ENCODE measurements at regions not wholly inside any gene's neighbourhood (a gene's known extent, or its start where the extent isn't known, plus 50 kb on each side); places are given as distances from the start of the nearest gene placed in this dataset.
A peak's percentile ranks its signal among the peaks of the same experiment; 100 is the strongest.

GRCh38 chr4:38503689-38504395, 160.2 kb upstream of the KLF3 start:
- TF ChIP-seq CTCF (IDR thresholded peaks at IDR 0.05), result no peak
- POLR2A ChIA-PET, result interaction anchor here (0.6 to 1.0 kb wide), 2 partner anchors 12 to 181 kb away, joined by 3 read pairs; no protein-coding TSS in a partner anchor
- ATAC-seq (peak; percentile 30), DNase-seq (no peak)
- Mint-ChIP-seq H3K4me3 (no peak overlapping the region), H3K27me3 (no peaks in the 10 kb centered on the region), H3K4me1 (ENCODE audit: low read depth) (peaks cover 38% of the 10 kb centered on the region), H3K9me3 (no peaks in the 10 kb centered on the region), H3K27ac (no peak overlapping the region), H3K36me3 (ENCODE audit: low read depth) (no peaks in the 10 kb centered on the region)
- intact Hi-C loops (cut with micrococcal nuclease), result no loop called here
- CTCF ChIA-PET, result interaction anchor here (0.9 to 1.0 kb wide), 2 partner anchors 9 to 24 kb away, joined by 3 read pairs; no protein-coding TSS in a partner anchor

- Mint-ChIP-seq H3K4me3 (no peak overlapping the region), H3K27me3 (no peaks in the 10 kb centered on the region), H3K4me1 (ENCODE audit: low read depth) (peaks cover 43% of the 10 kb centered on the region), H3K36me3 (ENCODE audit: low read depth) (no peaks in the 10 kb centered on the region), H3K9me3 (no peaks in the 10 kb centered on the region), H3K27ac (no peak overlapping the region)
- no peak for TF ChIP-seq CTCF (IDR thresholded peaks at IDR 0.05)
- no peak for DNase-seq
- intact Hi-C loops (cut with micrococcal nuclease), result no loop called here
- POLR2A ChIA-PET, result interaction anchor here (0.6 kb wide), 1 partner anchor 182 kb away, joined by 3 read pairs; no protein-coding TSS in a partner anchor
- CTCF ChIA-PET, result interaction anchor here (0.9 to 1.0 kb wide), 2 partner anchors 9 to 23 kb away, joined by 3 read pairs; no protein-coding TSS in a partner anchor
- ATAC-seq, result no peak
These were observed 159.6 kb upstream of the KLF3 start for GRCh38 chr4:38504396-38504715.

- Mint-ChIP-seq H3K9me3 (no peaks in the 10 kb centered on the region), H3K4me3 (peak overlapping the region; percentile 11), H3K27ac (peak overlapping the region; percentile 0), H3K36me3 (ENCODE audit: low read depth) (peaks cover 6% of the 10 kb centered on the region), H3K27me3 (no peaks in the 10 kb centered on the region), H3K4me1 (ENCODE audit: low read depth) (peaks cover 74% of the 10 kb centered on the region)
- ATAC-seq, result peak; percentile 88
- TF ChIP-seq CTCF (IDR thresholded peaks at IDR 0.05), result no peak
- intact Hi-C loops (cut with micrococcal nuclease), result no loop called here
- peak; percentile 51 for DNase-seq
- POLR2A ChIA-PET, result interaction anchor here (1.0 kb wide), 1 partner anchor 186 kb away, joined by 3 read pairs; no protein-coding TSS in a partner anchor
- CTCF ChIA-PET, result interaction anchor here (1.2 to 1.5 kb wide), 2 partner anchors 166 to 329 kb away, joined by 3 to 6 read pairs; no protein-coding TSS in a partner anchor
These were observed 154.4 kb upstream of the KLF3 start for GRCh38 chr4:38509551-38509950.

GRCh38 chr4:38510201-38510600, 153.8 kb upstream of the KLF3 start:
- ChIA-PET POLR2A (interaction anchor here (1.0 to 1.2 kb wide), 2 partner anchors 21 to 187 kb away, joined by 3 read pairs; no protein-coding TSS in a partner anchor), CTCF (interaction anchor here (1.2 to 1.5 kb wide), 2 partner anchors 165 to 330 kb away, joined by 3 to 6 read pairs; no protein-coding TSS in a partner anchor)
- H3K36me3 Mint-ChIP-seq (ENCODE audit: low read depth), result peaks cover 6% of the 10 kb centered on the region
- peak overlapping the region; percentile 0 for H3K27ac Mint-ChIP-seq
- DNase-seq, result no peak
- ATAC-seq, result no peak
- no peak for TF ChIP-seq CTCF (IDR thresholded peaks at IDR 0.05)
- H3K9me3 Mint-ChIP-seq, result no peaks in the 10 kb centered on the region
- H3K4me1 Mint-ChIP-seq (ENCODE audit: low read depth), result peaks cover 78% of the 10 kb centered on the region
- peak overlapping the region; percentile 11 for H3K4me3 Mint-ChIP-seq
- intact Hi-C loops (cut with micrococcal nuclease), result loop anchor here (10.0 kb wide), 1 partner anchor 165 kb away; no protein-coding TSS in a partner anchor
- H3K27me3 Mint-ChIP-seq, result no peaks in the 10 kb centered on the region

- H3K27me3 Mint-ChIP-seq, result no peaks in the 10 kb centered on the region
- intact Hi-C loops (cut with micrococcal nuclease), result loop anchor here (10.0 kb wide), 1 partner anchor 163 kb away; no protein-coding TSS in a partner anchor
- H3K4me1 Mint-ChIP-seq (ENCODE audit: low read depth), result peaks cover 80% of the 10 kb centered on the region
- no peak for DNase-seq
- ChIA-PET POLR2A (no interaction called here), CTCF (no interaction called here)
- peaks cover 6% of the 10 kb centered on the region for H3K36me3 Mint-ChIP-seq (ENCODE audit: low read depth)
- H3K9me3 Mint-ChIP-seq, result no peaks in the 10 kb centered on the region
- no peak for ATAC-seq
- no peak for TF ChIP-seq CTCF (IDR thresholded peaks at IDR 0.05)
- H3K27ac Mint-ChIP-seq, result peak overlapping the region; percentile 8
- peak overlapping the region; percentile 16 for H3K4me3 Mint-ChIP-seq
These were observed 152.3 kb upstream of the KLF3 start for GRCh38 chr4:38511702-38512101.

Measured in activated CD8-positive, alpha-beta T cell treated with anti-CD3 and anti-CD28 coated beads for 36 hours (primary cell).